H1 (cell line): ENCODE measurements at regions not wholly inside any gene's neighbourhood (a gene's known extent, or its start where the extent isn't known, plus 50 kb on each side); places are given as distances from the start of the nearest gene placed in this dataset.

Experiments used
- ATF2 ChIP-seq: IDR thresholded peaks from 2 replicates; pipeline ENCODE4 v1.6.1; 2012; ENCODE audit warnings: low read length, inconsistent platforms
- CHD1 ChIP-seq: IDR thresholded peaks from 2 replicates; pipeline ENCODE4 v1.6.1; 2012; ENCODE audit warnings: low read depth, low read length, improper control_type of control experiment
- FOSL1 ChIP-seq: IDR thresholded peaks from 2 replicates; pipeline ENCODE4 v1.6.1; 2011; ENCODE audit warnings: mild to moderate bottlenecking, low read depth, low read length, moderate library complexity; ENCODE audit not compliant: insufficient read depth
- RXRA ChIP-seq: IDR thresholded peaks from 2 replicates; pipeline ENCODE4 v1.6.1; 2011; ENCODE audit warnings: low read depth, mild to moderate bottlenecking, low read length, moderate library complexity; ENCODE audit not compliant: insufficient read depth
- TAF7 ChIP-seq: optimal IDR thresholded peaks from 2 replicates; pipeline ENCODE3; 2011; ENCODE audit warnings: low read depth, mild to moderate bottlenecking, inconsistent platforms, low read length, moderate library complexity, borderline replicate concordance
- TEAD4 ChIP-seq: IDR thresholded peaks from 2 replicates; pipeline ENCODE4 v1.6.1; 2012; ENCODE audit warnings: low read depth, low read length, inconsistent platforms, mixed read lengths

DNA sequence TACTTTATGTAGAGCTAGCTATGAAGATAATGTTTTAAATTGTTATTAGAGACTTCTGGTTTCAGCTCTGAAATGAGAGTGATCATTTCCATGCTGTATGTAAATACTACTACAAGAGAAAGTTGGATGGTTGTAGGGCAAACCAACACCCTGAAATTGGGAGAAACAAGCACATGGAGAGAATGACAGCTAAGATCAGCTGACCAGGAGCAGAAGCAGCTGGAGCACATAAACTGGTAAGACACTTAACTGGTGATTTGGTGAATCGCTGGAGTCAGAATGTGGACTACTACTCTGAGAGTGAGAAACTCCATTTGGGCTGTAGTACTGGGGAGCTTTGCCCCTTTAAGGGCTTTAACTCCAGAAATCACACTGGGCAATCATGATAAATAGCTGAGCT lies 226.8 kb downstream of the RND3 start (continued):
- no peak for TF ChIP-seq ATF2
- TF ChIP-seq TAF7: no peak
- no peak for TF ChIP-seq CHD1
- TF ChIP-seq TEAD4: no peak
- TF ChIP-seq RXRA: no peak
- TF ChIP-seq FOSL1: no peak
